ENCODE measurements at regions not wholly inside any gene's neighbourhood (a gene's known extent, or its start where the extent isn't known, plus 50 kb on each side); places are given as distances from the start of the nearest gene placed in this dataset.

- TF ChIP-seq CTCF (IDR thresholded peaks at IDR 0.05 in 2 of 3, conservative IDR thresholded peaks at IDR 0.05 in 1 of 3; ENCODE audit: borderline replicate concordance in 1 of 3, insufficient read depth in 1 of 3, low read depth in 2 of 3, low read length in 2 of 3) (no peak), YY1 (IDR thresholded peaks at IDR 0.05; ENCODE audit: extremely low read depth, insufficient replicate concordance, low read depth, low read length) (no peak), EGR1 (IDR thresholded peaks at IDR 0.05; ENCODE audit: low read depth) (no peak), POLR2A (IDR thresholded peaks at IDR 0.05; ENCODE audit: borderline replicate concordance, extremely low read depth, insufficient read depth, insufficient read length) (no peak), POLR2AphosphoS5 (IDR thresholded peaks at IDR 0.05; ENCODE audit: low read depth, low read length) (no peak), EZH2 (IDR thresholded peaks at IDR 0.05) (no peak), JUND (IDR thresholded peaks at IDR 0.05) (no peak), ZFX (IDR thresholded peaks at IDR 0.05) (no peak), RAD21 (IDR thresholded peaks at IDR 0.05; ENCODE audit: low read depth) (no peak)
- TF ChIP-seq, protein P1, sequence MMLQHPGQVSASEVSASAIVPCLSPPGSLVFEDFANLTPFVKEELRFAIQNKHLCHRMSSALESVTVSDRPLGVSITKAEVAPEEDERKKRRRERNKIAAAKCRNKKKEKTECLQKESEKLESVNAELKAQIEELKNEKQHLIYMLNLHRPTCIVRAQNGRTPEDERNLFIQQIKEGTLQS (IDR thresholded peaks at IDR 0.05), result no peak
These were observed 575.2 kb upstream of the MKI67 start for GRCh38 chr10:128701381-128701780.
